GM23338 (cell line): ENCODE measurements at regions not wholly inside any gene's neighbourhood (a gene's known extent, or its start where the extent isn't known, plus 50 kb on each side); places are given as distances from the start of the nearest gene placed in this dataset.

Experiments
- EZH2 ChIP-seq: fragments of 200-600 bp; sonication (generic); IDR thresholded peaks from one replicate; pipeline ENCODE4 v1.8.0; 2017; ENCODE audit warnings: antibody characterized with exemption, mild to moderate bottlenecking, low read depth; ENCODE audit not compliant: unreplicated experiment
- EZH2phosphoT487 ChIP-seq: fragments of 200-600 bp; sonication (generic); IDR thresholded peaks from one replicate; pipeline ENCODE4 v1.8.1; 2018; ENCODE audit warnings: antibody characterized with exemption; ENCODE audit not compliant: unreplicated experiment
- JUNB ChIP-seq: IDR thresholded peaks from one replicate; pipeline ENCODE4 v1.6.1; 2016; ENCODE audit warnings: antibody characterized with exemption; ENCODE audit not compliant: unreplicated experiment
- NANOG ChIP-seq: IDR thresholded peaks from 2 replicates; pipeline ENCODE4 v1.6.1; 2016; ENCODE audit warnings: antibody characterized with exemption, borderline replicate concordance
- REST ChIP-seq: IDR thresholded peaks from one replicate; pipeline ENCODE4 v1.6.1; 2018; ENCODE audit warnings: antibody characterized with exemption; ENCODE audit not compliant: unreplicated experiment
- ZNF462 ChIP-seq: fragments of 250-450 bp; sonication (Bioruptor Pico); IDR thresholded peaks from 2 replicates; pipeline ENCODE4 v1.5.0; 2020; ENCODE audit warnings: mild to moderate bottlenecking, moderate library complexity

GRCh38 chr18:60248336-60249330 lies 123.9 kb downstream of the MC4R start (continued):
- TF ChIP-seq ZNF462 (CRISPR knock-in tag) (no peak), NANOG (no peak), EZH2 (no peak), REST (no peak), JUNB (no peak), EZH2phosphoT487 (no peak)
